K562 (cell line): ENCODE measurements at regions not wholly inside any gene's neighbourhood (a gene's known extent, or its start where the extent isn't known, plus 50 kb on each side); places are given as distances from the start of the nearest gene placed in this dataset.

Source experiments
- ATAC-seq: fragments of 200-7000 bp; cut with Tn5 transposase; 3 replicates; pipeline ENCODE4 v1.9.1; 2020; ENCODE audit warnings: moderate library complexity
- BruUV-seq: library from RNA; stranded (reverse); fragments of 400-500 nt; replicated peaks from 2 replicates; lab custom pipeline; 2021; lab: Mats Ljungman, UMichigan
- CTCF ChIA-PET: fragments of 300-600 bp; formaldehyde crosslinking; extraction: SDS; loops from one replicate; lab custom pipeline; 2021; ENCODE audit warnings: low intra/inter-chr PET ratio; lab: Yijun Ruan, JAX
- POLR2A ChIA-PET: fragments of 300-600, 350-650 bp; sonication (Branson Sonifier 250); formaldehyde crosslinking; extraction: SDS; loops from one replicate; lab custom pipeline; 2021; ENCODE audit warnings: antibody characterized with exemption, inconsistent platforms; lab: Yijun Ruan, JAX
- DNase-seq, 4 experiments: peaks; one replicate each; pipeline versions ENCODE4 v3.0.0 to v3.0.0-alpha.2; 2011 to 2018; ENCODE audit warnings: low spot score in 3 of 4, mixed read lengths in 3 of 4; ENCODE audit errors: extremely low read depth in 1 of 4
- FAIRE-seq: peaks from 2 replicates; lab custom pipeline; 2011; peaks lifted over from hg19 to GRCh38; lab: Jason Lieb, UNC
- H2AFZ ChIP-seq: 2 replicates; pipeline ENCODE4 v1.6.0; 2011; ENCODE audit warnings: low read depth, low read length, control low read depth, inconsistent platforms
- H3K27ac ChIP-seq: fragments of 200-600 bp; 3 replicates; pipeline ENCODE4 v1.8.0; 2011; ENCODE audit warnings: low read depth, mild to moderate bottlenecking, control low read depth, inconsistent platforms, low read length, moderate library complexity, mixed read lengths; ENCODE audit errors: extremely low read depth
- H3K27me3 ChIP-seq, 2 experiments: fragments of 300-600 bp in 1 of 2; 2 replicates in 1 of 2; 3 replicates in 1 of 2; pipeline versions ENCODE4 v1.6.0 to v1.8.0; 2011; ENCODE audit warnings: inconsistent platforms in 2 of 2, low read length in 2 of 2, mild to moderate bottlenecking in 1 of 2, mixed read lengths in 1 of 2, moderate library complexity in 1 of 2; ENCODE audit not compliant: control insufficient read depth in 2 of 2, insufficient read depth in 2 of 2
- H3K36me3 ChIP-seq: fragments of 300-600 bp; 3 replicates; pipeline ENCODE4 v1.8.0; 2011; ENCODE audit warnings: mild to moderate bottlenecking, low read length, inconsistent platforms; ENCODE audit not compliant: control insufficient read depth, insufficient read depth
- H3K4me1 ChIP-seq, 2 experiments: fragments of 200-600 bp in 1 of 2; replicated peaks in 1 of 2; 2 replicates in 1 of 2; 3 replicates in 1 of 2; pipeline versions ENCODE4 v1.5.1 to v1.8.0; 2011; ENCODE audit warnings: inconsistent platforms in 2 of 2, low read length in 2 of 2, mild to moderate bottlenecking in 1 of 2, mixed read lengths in 1 of 2, moderate library complexity in 1 of 2; ENCODE audit not compliant: control insufficient read depth in 2 of 2, insufficient read depth in 2 of 2
- H3K4me2 ChIP-seq: 2 replicates; pipeline ENCODE4 v1.6.1; 2011; ENCODE audit warnings: low read length, control low read depth, inconsistent platforms, mixed read lengths; ENCODE audit not compliant: insufficient read depth
- H3K4me3 ChIP-seq: fragments of 200-600 bp; sonication (generic), shearing (Covaris generic); 2 replicates; pipeline ENCODE4 v1.5.1; 2016; ENCODE audit warnings: control low read depth, inconsistent platforms
- H3K79me2 ChIP-seq: fragments of 200-600 bp; 3 replicates; pipeline ENCODE4 v1.8.0; 2011; ENCODE audit warnings: low read length, inconsistent platforms; ENCODE audit not compliant: control insufficient read depth, insufficient read depth
- H3K9ac ChIP-seq, 2 experiments: 2 replicates each; pipeline versions ENCODE4 v1.6.0 to v1.6.1; 2011; ENCODE audit warnings: low read depth in 2 of 2, low read length in 2 of 2, control low read depth in 1 of 2, inconsistent platforms in 1 of 2, mild to moderate bottlenecking in 1 of 2, mixed read lengths in 1 of 2; ENCODE audit not compliant: insufficient read depth in 1 of 2
- H3K9me1 ChIP-seq: one replicate; pipeline ENCODE4 v1.6.0; 2011; ENCODE audit warnings: inconsistent platforms, mild to moderate bottlenecking, low read length, moderate library complexity; ENCODE audit not compliant: control insufficient read depth, insufficient read depth
- H3K9me3 ChIP-seq: replicated peaks from 2 replicates; pipeline ENCODE4 v1.5.1; 2011; ENCODE audit warnings: low read depth, low read length, inconsistent platforms; ENCODE audit not compliant: control insufficient read depth, insufficient read depth
- H4K20me1 ChIP-seq: replicated peaks from 2 replicates; pipeline ENCODE4 v1.6.1; 2011; ENCODE audit warnings: low read length, inconsistent platforms, mixed read lengths; ENCODE audit not compliant: control insufficient read depth, insufficient read depth
- ILF3 ChIP-seq: fragments of 450-650 bp; IDR thresholded peaks from 2 replicates; pipeline ENCODE4 v1.6.1; 2018; ENCODE audit warnings: antibody characterized with exemption, mild to moderate bottlenecking, moderate library complexity, borderline replicate concordance
- PML ChIP-seq: IDR thresholded peaks from 2 replicates; pipeline ENCODE4 v1.6.1; 2012; ENCODE audit warnings: low read length, inconsistent platforms
- TSHZ1 ChIP-seq: fragments of 250-450 bp; sonication (Bioruptor Pico); IDR thresholded peaks from 2 replicates; pipeline ENCODE4 v1.4.0; 2020; ENCODE audit warnings: mild to moderate bottlenecking, moderate library complexity
- ZHX1 ChIP-seq: fragments of 150-350 bp; conservative IDR thresholded peaks from 2 replicates; pipeline ENCODE4 v1.6.1; 2014; ENCODE audit warnings: low read length
- WGBS: fragments of 100-300 bp; shearing (Covaris generic); methylation state at CpG from one replicate; pipeline ENCODE4 v1.1.6; 2016; ENCODE audit warnings: low coverage, mixed read lengths; ENCODE audit not compliant: insufficient coverage; ENCODE audit errors: missing lambda C conversion rate; 5-methylcytosine and 5-hydroxymethylcytosine counted together
- in situ Hi-C: fragments of 300-500 bp; cut with MboI; formaldehyde crosslinking; loops from 4 replicates; pipeline ENCODE4 v1.15.0; 2018; ENCODE audit warnings: inconsistent platforms, mixed read lengths
- intact Hi-C: fragments of 100-400 bp; cut with micrococcal nuclease; formaldehyde crosslinking; loops from 2 replicates; pipeline ENCODE4 v1.14.2; 2022

- Histone ChIP-seq H3K9me1 (no peaks in the 10 kb centered on the region), H3K36me3 (no peaks in the 10 kb centered on the region), H3K27me3 (peaks cover 2 to 8% of the 10 kb centered on the region in 2 experiments; a peak in 1 of 5 replicates), H3K79me2 (no peaks in the 10 kb centered on the region), H3K4me2 (no peak overlapping the region), H4K20me1 (no peaks in the 10 kb centered on the region)
- ChIA-PET POLR2A (interaction anchor here (1.4 kb wide), 1 partner anchor 12 kb away, joined by 4 read pairs; no protein-coding TSS in a partner anchor), CTCF (no interaction called here)
- no peak for FAIRE-seq
- BruUV-seq, result no TSS peak
- in situ Hi-C loops, result no loop called here
- TF ChIP-seq ZHX1 (no peak), ILF3 (no peak), TSHZ1 (no peak), PML (no peak)
- TF ChIP-seq, all 486 proteins: peak for 0
- H2AFZ ChIP-seq, result no peak overlapping the region
- intact Hi-C loops, result no loop called here
- 0% methylated on average over 10 of the region's 10 CpGs for WGBS
- no peak for ATAC-seq
- no peak overlapping the region for H3K9ac ChIP-seq
- DNase-seq, result no peak
- H3K9me3 ChIP-seq, result no peaks in the 10 kb centered on the region; the same call in 1 of the 2 replicates
- H3K4me3 ChIP-seq, result no peak overlapping the region
- no peaks in the 10 kb centered on the region for H3K4me1 ChIP-seq
- no peak overlapping the region for H3K27ac ChIP-seq
These were observed 103.4 kb upstream of the ITGA6 start for GRCh38 chr2:172323861-172324597.
